IPS-15b (cell line): ENCODE measurements at regions not wholly inside any gene's neighbourhood (a gene's known extent, or its start where the extent isn't known, plus 50 kb on each side); places are given as distances from the start of the nearest gene placed in this dataset.

ENCODE experiments used
- H3K27me3 ChIP-seq: one replicate; pipeline ENCODE4 v1.6.1; 2013; ENCODE audit warnings: low read length; ENCODE audit not compliant: control insufficient read depth, insufficient read depth
- H3K36me3 ChIP-seq: one replicate; pipeline ENCODE4 v1.6.1; 2013; ENCODE audit warnings: low read length; ENCODE audit not compliant: control insufficient read depth, insufficient read depth
- H3K4me1 ChIP-seq: one replicate; pipeline ENCODE4 v1.6.1; 2013; ENCODE audit warnings: mild to moderate bottlenecking, low read length; ENCODE audit not compliant: control insufficient read depth, insufficient read depth
- H3K4me3 ChIP-seq: one replicate; pipeline ENCODE4 v1.5.1; 2013; ENCODE audit warnings: low read depth, low read length
- H3K9ac ChIP-seq: one replicate; pipeline ENCODE4 v1.6.1; 2013; ENCODE audit warnings: low read depth, mild to moderate bottlenecking, low read length
- H3K9me3 ChIP-seq: one replicate; pipeline ENCODE4 v1.6.1; 2013; ENCODE audit warnings: mild to moderate bottlenecking, low read length; ENCODE audit not compliant: control insufficient read depth, insufficient read depth

- Histone ChIP-seq H3K4me3 (no peak overlapping the region), H3K4me1 (no peaks in the 10 kb centered on the region), H3K36me3 (no peaks in the 10 kb centered on the region), H3K27me3 (no peaks in the 10 kb centered on the region), H3K9me3 (no peaks in the 10 kb centered on the region), H3K9ac (no peak overlapping the region)
Observed at GRCh38 chr5:6176102-6176693, 202.1 kb downstream of the MED10 start.

DNA sequence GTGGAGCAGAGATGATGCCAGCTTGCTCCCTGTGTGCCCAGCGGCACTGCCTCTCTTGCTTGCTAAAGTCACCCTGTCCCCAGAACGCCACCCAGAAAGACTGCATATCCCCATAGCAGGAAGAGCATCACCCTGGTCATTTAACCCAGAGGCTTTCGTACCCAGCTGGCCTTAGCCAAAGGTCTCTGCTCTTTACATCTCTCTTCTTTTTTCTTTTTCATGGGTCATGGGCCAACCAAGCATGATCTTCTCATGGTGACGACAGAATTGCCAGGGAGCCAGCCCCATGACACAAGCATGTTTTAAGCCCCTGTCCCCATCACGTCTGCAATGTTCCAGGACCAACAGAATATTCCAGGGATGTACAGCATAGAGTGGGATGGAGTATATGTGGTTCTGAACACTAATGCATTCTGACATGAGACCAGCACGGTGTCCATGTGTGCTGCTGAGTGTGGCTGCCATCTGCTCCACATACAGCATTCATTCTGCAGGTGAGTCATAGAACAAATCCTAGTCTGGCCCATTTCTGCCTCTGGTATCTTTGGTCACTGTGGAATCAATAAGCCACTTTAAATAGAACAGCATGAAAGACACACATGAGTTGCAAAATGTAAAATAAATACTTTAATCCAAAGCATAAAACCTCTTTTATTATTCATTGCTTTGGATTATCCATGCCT lies 203.0 kb downstream of the MED10 start:
- Histone ChIP-seq H3K27me3 (no peaks in the 10 kb centered on the region), H3K4me1 (no peaks in the 10 kb centered on the region), H3K4me3 (no peak overlapping the region), H3K36me3 (no peaks in the 10 kb centered on the region), H3K9ac (no peak overlapping the region), H3K9me3 (no peaks in the 10 kb centered on the region)

GRCh38 chr5:6169660-6170059 lies 208.7 kb downstream of the MED10 start:
- Histone ChIP-seq H3K9me3 (no peaks in the 10 kb centered on the region), H3K4me1 (no peaks in the 10 kb centered on the region), H3K9ac (no peak overlapping the region), H3K4me3 (no peak overlapping the region), H3K36me3 (no peaks in the 10 kb centered on the region), H3K27me3 (no peaks in the 10 kb centered on the region)

DNA sequence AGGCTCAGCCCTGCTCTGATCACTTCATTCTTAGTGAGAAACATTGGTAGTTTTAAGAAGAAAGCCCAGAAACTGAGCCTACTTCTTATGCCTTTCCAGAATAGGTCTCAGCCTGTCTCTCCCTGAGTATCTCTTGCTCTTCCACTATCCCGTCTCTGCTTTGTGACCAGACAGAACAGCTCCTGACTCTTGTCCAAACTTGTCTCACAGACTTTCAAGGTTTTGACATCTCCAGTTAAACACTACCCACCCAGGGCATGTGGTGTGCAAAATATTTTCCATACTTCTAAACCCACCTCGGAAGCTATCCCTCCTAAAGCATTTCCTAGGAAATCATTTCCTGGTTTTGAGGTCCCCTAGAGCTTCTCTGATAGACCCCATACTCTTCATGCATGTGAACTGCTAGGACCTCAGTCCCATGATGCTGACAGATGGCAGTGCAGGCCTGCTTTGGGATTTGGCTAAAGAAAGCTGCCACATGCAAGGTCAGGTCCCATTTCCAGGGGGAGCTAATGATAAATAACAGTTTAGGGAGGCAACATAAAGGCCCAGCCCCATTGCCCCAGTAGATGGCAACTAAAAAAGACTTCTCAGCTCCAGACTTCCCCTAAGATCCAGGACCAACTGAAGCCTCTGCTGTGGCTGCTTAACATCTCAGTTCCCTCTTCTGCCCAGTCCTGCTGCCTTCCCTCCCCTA lies 211.5 kb downstream of the MED10 start:
- Histone ChIP-seq H3K4me3 (no peak overlapping the region), H3K9me3 (no peaks in the 10 kb centered on the region), H3K9ac (no peak overlapping the region), H3K36me3 (no peaks in the 10 kb centered on the region), H3K27me3 (no peaks in the 10 kb centered on the region), H3K4me1 (no peaks in the 10 kb centered on the region)

GRCh38 chr5:6163913-6164312 lies 214.4 kb downstream of the MED10 start:
- no peaks in the 10 kb centered on the region for H3K36me3 ChIP-seq
- H3K4me3 ChIP-seq = no peak overlapping the region
- no peak overlapping the region for H3K9ac ChIP-seq
- no peaks in the 10 kb centered on the region for H3K27me3 ChIP-seq
- H3K4me1 ChIP-seq = peaks cover 2% of the 10 kb centered on the region
- no peaks in the 10 kb centered on the region for H3K9me3 ChIP-seq

- Histone ChIP-seq H3K4me1 (peaks cover 2% of the 10 kb centered on the region), H3K4me3 (no peak overlapping the region), H3K36me3 (no peaks in the 10 kb centered on the region), H3K9me3 (no peaks in the 10 kb centered on the region), H3K9ac (no peak overlapping the region), H3K27me3 (no peaks in the 10 kb centered on the region)
Observed at GRCh38 chr5:6162175-6162574, 216.2 kb downstream of the MED10 start.

DNA sequence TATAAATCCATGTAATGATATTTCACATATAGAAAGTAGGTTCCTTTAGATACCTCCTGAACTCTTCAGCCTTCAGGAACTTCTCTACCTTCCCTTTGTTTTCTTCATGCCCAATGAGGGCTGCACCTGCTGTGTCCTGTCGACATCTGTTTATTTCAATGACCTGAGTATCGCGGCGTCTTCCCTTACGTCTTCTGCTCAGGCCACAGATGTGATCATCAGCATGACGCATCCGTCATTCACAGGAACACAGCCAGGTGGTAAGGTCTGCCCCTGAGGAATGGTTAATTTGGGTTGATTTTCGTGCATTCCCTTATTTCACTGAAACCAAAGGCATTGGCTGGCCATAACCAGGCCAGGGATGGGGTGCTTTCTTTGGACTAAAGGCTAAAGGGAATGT lies 217.1 kb downstream of the MED10 start:
- no peaks in the 10 kb centered on the region for H3K27me3 ChIP-seq
- H3K9ac ChIP-seq = no peak overlapping the region
- no peaks in the 10 kb centered on the region for H3K9me3 ChIP-seq
- H3K4me1 ChIP-seq = peaks cover 2% of the 10 kb centered on the region
- H3K36me3 ChIP-seq = no peaks in the 10 kb centered on the region
- no peak overlapping the region for H3K4me3 ChIP-seq

- no peaks in the 10 kb centered on the region for H3K9me3 ChIP-seq
- H3K27me3 ChIP-seq = no peaks in the 10 kb centered on the region
- no peak overlapping the region for H3K9ac ChIP-seq
- peaks cover 2% of the 10 kb centered on the region for H3K4me1 ChIP-seq
- H3K36me3 ChIP-seq = no peaks in the 10 kb centered on the region
- H3K4me3 ChIP-seq = no peak overlapping the region
Observed at GRCh38 chr5:6159832-6160430, 218.4 kb downstream of the MED10 start.

DNA sequence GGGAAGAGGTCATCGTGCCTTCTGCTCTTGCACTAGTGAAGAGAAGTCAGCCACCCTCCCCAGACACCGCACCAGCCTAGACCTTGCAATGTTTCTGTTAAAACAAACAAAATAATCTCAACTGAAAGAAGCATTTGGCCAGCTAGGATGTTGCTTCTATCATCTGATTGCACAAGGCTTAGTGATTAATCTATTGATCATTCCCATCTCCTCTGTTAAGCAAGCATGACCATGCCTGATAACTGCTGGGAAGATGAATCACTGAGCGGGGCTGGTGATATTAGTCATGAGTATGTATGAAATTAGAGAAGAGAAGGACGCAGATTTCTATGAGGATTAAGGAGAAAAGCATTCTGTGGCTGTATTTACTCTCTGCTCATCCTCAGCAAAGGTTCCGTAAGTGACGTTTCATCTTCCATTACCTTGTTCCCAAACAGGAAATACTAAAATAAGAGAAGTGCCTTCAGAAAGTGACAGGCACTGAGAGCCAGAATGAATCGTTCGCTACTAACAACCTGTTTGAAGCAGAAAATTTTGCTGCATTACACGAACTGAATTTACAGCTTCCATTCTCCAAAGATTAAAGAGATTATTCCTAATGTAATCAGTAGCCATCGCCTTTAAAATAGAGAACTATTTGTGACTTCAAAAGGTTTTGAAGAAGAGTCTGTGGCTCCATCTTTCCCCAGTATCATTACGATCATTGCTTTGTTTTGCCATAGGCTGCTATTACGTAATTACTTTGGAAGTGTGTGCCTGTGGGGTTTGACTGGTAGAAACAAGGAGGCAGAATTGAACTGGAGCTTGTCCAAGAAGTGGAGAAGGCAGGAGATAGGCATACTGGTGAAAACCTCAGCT lies 219.1 kb downstream of the MED10 start:
- Histone ChIP-seq H3K4me1 (peaks cover 2% of the 10 kb centered on the region), H3K36me3 (no peaks in the 10 kb centered on the region), H3K4me3 (no peak overlapping the region), H3K9ac (no peak overlapping the region), H3K9me3 (no peaks in the 10 kb centered on the region), H3K27me3 (no peaks in the 10 kb centered on the region)

DNA sequence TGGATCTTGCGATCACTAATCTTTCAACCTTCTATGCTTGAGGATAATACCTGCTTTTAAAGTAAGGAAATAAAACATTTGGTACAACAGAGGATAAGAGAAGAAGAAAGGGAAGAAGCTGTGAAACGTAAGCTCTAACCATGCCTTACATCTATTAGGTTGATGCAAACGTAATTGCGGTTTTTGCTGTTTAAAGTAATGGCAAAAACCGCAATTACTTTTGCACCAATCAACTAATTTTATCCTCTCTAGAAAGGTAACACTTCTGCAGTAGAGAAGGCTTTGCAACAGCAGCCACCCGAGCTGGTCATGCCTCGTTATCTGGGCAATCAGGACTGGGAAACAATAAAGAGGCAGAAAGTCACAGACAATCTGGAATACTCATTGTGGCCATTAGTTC lies 224.1 kb downstream of the MED10 start:
- Histone ChIP-seq H3K36me3 (no peaks in the 10 kb centered on the region), H3K27me3 (no peaks in the 10 kb centered on the region), H3K9me3 (no peaks in the 10 kb centered on the region), H3K4me3 (no peak overlapping the region), H3K4me1 (no peaks in the 10 kb centered on the region), H3K9ac (no peak overlapping the region)

DNA sequence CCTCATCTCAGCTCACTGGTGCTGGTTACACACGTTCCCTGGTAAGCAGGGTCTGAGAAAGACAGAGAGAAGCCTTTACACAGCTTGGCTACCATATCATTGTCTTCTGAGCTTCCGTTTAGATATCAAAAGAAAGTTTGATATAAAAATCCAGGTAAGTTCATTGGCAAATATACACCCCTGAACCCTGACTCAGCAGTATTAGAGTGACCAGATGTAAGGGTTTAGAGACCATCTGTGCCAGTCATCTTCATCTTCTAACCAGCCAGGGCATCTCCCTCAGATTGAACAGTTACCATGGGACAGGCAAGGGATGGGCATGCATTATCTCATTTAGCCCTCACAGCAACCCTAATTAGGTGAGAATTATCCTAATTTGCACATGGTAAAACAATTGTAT lies 232.1 kb downstream of the MED10 start:
- H3K4me3 ChIP-seq = no peak overlapping the region
- no peaks in the 10 kb centered on the region for H3K27me3 ChIP-seq
- H3K9ac ChIP-seq = no peak overlapping the region
- no peaks in the 10 kb centered on the region for H3K9me3 ChIP-seq
- H3K4me1 ChIP-seq = no peaks in the 10 kb centered on the region
- no peaks in the 10 kb centered on the region for H3K36me3 ChIP-seq
